Keratinocyte (primary cell): ENCODE measurements at regions not wholly inside any gene's neighbourhood (a gene's known extent, or its start where the extent isn't known, plus 50 kb on each side); places are given as distances from the start of the nearest gene placed in this dataset.

Experiments used
- DNase-seq: peaks from one replicate; pipeline ENCODE4 v3.0.0-alpha.2; 2011; ENCODE audit warnings: low read depth, missing footprints, low spot score
- FAIRE-seq: peaks from 2 replicates; lab custom pipeline; 2011; peaks lifted over from hg19 to GRCh38; lab: Jason Lieb, UNC
- H2AFZ ChIP-seq: 2 replicates; pipeline ENCODE4 v1.6.0; 2012; ENCODE audit warnings: low read length, control low read depth, inconsistent platforms; ENCODE audit not compliant: control insufficient read depth
- H3K27ac ChIP-seq: 2 replicates; pipeline ENCODE4 v1.5.1; 2011; ENCODE audit warnings: low read length; ENCODE audit not compliant: control insufficient read depth, insufficient read depth
- H3K27me3 ChIP-seq: 3 replicates; pipeline ENCODE4 v1.6.0; 2011; ENCODE audit warnings: low read length; ENCODE audit not compliant: control insufficient read depth, insufficient read depth; ENCODE audit errors: extremely low read depth
- H3K36me3 ChIP-seq, 2 experiments: 2 replicates in 1 of 2; 3 replicates in 1 of 2; pipeline ENCODE4 v1.5.1; 2011; ENCODE audit warnings: low read length in 2 of 2, mild to moderate bottlenecking in 1 of 2; ENCODE audit not compliant: control insufficient read depth in 2 of 2, insufficient read depth in 2 of 2; ENCODE audit errors: extremely low read depth in 1 of 2
- H3K4me1 ChIP-seq: 3 replicates; pipeline ENCODE4 v1.5.1; 2011; ENCODE audit warnings: low read length; ENCODE audit not compliant: control insufficient read depth, insufficient read depth; ENCODE audit errors: extremely low read depth
- H3K4me2 ChIP-seq: 3 replicates; pipeline ENCODE4 v1.6.0; 2011; ENCODE audit warnings: low read depth, low read length; ENCODE audit not compliant: control insufficient read depth, insufficient read depth; ENCODE audit errors: extremely low read depth
- H3K4me3 ChIP-seq, 3 experiments: fragments of 200-600 bp in 1 of 3; sonication (generic) in 1 of 3; 2 replicates in 2 of 3; 3 replicates in 1 of 3; pipeline ENCODE4 v1.5.1; 2011 to 2016; ENCODE audit warnings: low read length in 3 of 3, mild to moderate bottlenecking in 3 of 3, control low read depth in 2 of 3, inconsistent platforms in 1 of 3, low read depth in 1 of 3, mixed read lengths in 1 of 3, mixed run types in 1 of 3, moderate library complexity in 1 of 3; ENCODE audit not compliant: control insufficient read depth in 2 of 3, insufficient read depth in 2 of 3; ENCODE audit errors: extremely low read depth in 1 of 3
- H3K79me2 ChIP-seq: 2 replicates; pipeline ENCODE4 v1.6.0; 2012; ENCODE audit warnings: low read length; ENCODE audit not compliant: control insufficient read depth, insufficient read depth
- H3K9ac ChIP-seq: 3 replicates; pipeline ENCODE4 v1.6.0; 2011; ENCODE audit warnings: low read length; ENCODE audit not compliant: control insufficient read depth, insufficient read depth; ENCODE audit errors: extremely low read depth
- H3K9me1 ChIP-seq: 3 replicates; pipeline ENCODE4 v1.6.0; 2011; ENCODE audit warnings: low read length; ENCODE audit not compliant: control insufficient read depth, insufficient read depth; ENCODE audit errors: extremely low read depth
- H3K9me3 ChIP-seq: 2 replicates; pipeline ENCODE4 v1.5.1; 2012; ENCODE audit warnings: low read depth, low read length; ENCODE audit not compliant: control insufficient read depth
- H4K20me1 ChIP-seq: 3 replicates; pipeline ENCODE4 v1.6.0; 2011; ENCODE audit warnings: low read length; ENCODE audit not compliant: control insufficient read depth, insufficient read depth; ENCODE audit errors: extremely low read depth
- CTCF ChIP-seq, 3 experiments: IDR thresholded peaks in 1 of 3; conservative IDR thresholded peaks in 1 of 3; optimal IDR thresholded peaks in 1 of 3; 2 replicates in 2 of 3; 3 replicates in 1 of 3; pipeline versions ENCODE3 to v1.5.1; 2011; ENCODE audit warnings: low read length in 3 of 3, mild to moderate bottlenecking in 3 of 3, moderate library complexity in 2 of 3, control low read depth in 1 of 3, inconsistent platforms in 1 of 3; ENCODE audit not compliant: insufficient read depth in 2 of 3; ENCODE audit errors: extremely low read depth in 1 of 3
- EZH2 ChIP-seq: IDR thresholded peaks from one replicate; pipeline ENCODE4 v1.6.1; 2012; ENCODE audit warnings: inconsistent platforms, mild to moderate bottlenecking, low read length, moderate library complexity
- dilution Hi-C: fragments of 300-500 bp; cut with MboI; formaldehyde crosslinking; loops from one replicate; pipeline ENCODE4 v1.7.0; 2020; ENCODE audit warnings: low sequenced_read_pairs; ENCODE audit not compliant: extremely low pct_ligation_motif_present

- Histone ChIP-seq H3K27ac (no peak overlapping the region), H4K20me1 (no peaks in the 10 kb centered on the region), H3K27me3 (no peaks in the 10 kb centered on the region), H2AFZ (no peak overlapping the region), H3K36me3 (no peaks in the 10 kb centered on the region), H3K79me2 (no peaks in the 10 kb centered on the region), H3K9me1 (no peaks in the 10 kb centered on the region), H3K4me3 (no peak overlapping the region), H3K4me2 (no peak overlapping the region), H3K4me1 (no peaks in the 10 kb centered on the region), H3K9me3 (no peaks in the 10 kb centered on the region), H3K9ac (no peak overlapping the region)
- DNase-seq: no peak
- dilution Hi-C loops: no loop called here
- TF ChIP-seq EZH2 (no peak), CTCF (optimal IDR thresholded peaks at IDR 0.05 in 1 of 3, IDR thresholded peaks at IDR 0.05 in 1 of 3, conservative IDR thresholded peaks at IDR 0.05 in 1 of 3; ENCODE audit: extremely low read depth in 1 of 3, insufficient read depth in 2 of 3, low read length in 3 of 3) (no peak)
- no peak for FAIRE-seq
Measured at GRCh38 chr4:104752337-104752736, 257.6 kb upstream of the CXXC4 start.

GRCh38 chr4:104756837-104757236, 262.1 kb upstream of the CXXC4 start:
- TF ChIP-seq CTCF (optimal IDR thresholded peaks at IDR 0.05 in 1 of 3, IDR thresholded peaks at IDR 0.05 in 1 of 3, conservative IDR thresholded peaks at IDR 0.05 in 1 of 3; ENCODE audit: extremely low read depth in 1 of 3, insufficient read depth in 2 of 3, low read length in 3 of 3) (no peak), EZH2 (no peak)
- DNase-seq: no peak
- H3K27me3 ChIP-seq: no peaks in the 10 kb centered on the region
- H3K9me3 ChIP-seq: no peaks in the 10 kb centered on the region
- no peak overlapping the region for H3K4me3 ChIP-seq
- H2AFZ ChIP-seq: no peak overlapping the region
- H4K20me1 ChIP-seq: no peaks in the 10 kb centered on the region
- no peak overlapping the region for H3K4me2 ChIP-seq
- H3K9ac ChIP-seq: no peak overlapping the region
- FAIRE-seq: no peak
- no peak overlapping the region for H3K27ac ChIP-seq
- no peaks in the 10 kb centered on the region for H3K9me1 ChIP-seq
- no peaks in the 10 kb centered on the region for H3K79me2 ChIP-seq
- no peaks in the 10 kb centered on the region for H3K4me1 ChIP-seq
- dilution Hi-C loops: no loop called here
- no peaks in the 10 kb centered on the region for H3K36me3 ChIP-seq
